ENCODE measurements at regions not wholly inside any gene's neighbourhood (a gene's known extent, or its start where the extent isn't known, plus 50 kb on each side); places are given as distances from the start of the nearest gene placed in this dataset.

- CTCF ChIA-PET (ENCODE audit: low intra/inter-chr PET ratio, low total read pairs): no interaction called here
- Histone ChIP-seq H3K4me3 (replicated peaks in 1 of 3; ENCODE audit: insufficient read depth in 1 of 3, low read depth in 2 of 3, low read length in 3 of 3) (no peak overlapping the region), H2AFZ (ENCODE audit: low read length) (no peak overlapping the region), H3K9me3 (ENCODE audit: low read length) (no peaks in the 10 kb centered on the region), H3K4me2 (ENCODE audit: low read depth, low read length) (no peak overlapping the region), H3K79me2 (ENCODE audit: insufficient read depth, low read length) (no peaks in the 10 kb centered on the region), H3K27ac (ENCODE audit: extremely low read length, insufficient read depth, low read length) (no peak overlapping the region), H3K36me3 (replicated peaks in 1 of 2; ENCODE audit: control insufficient read depth in 1 of 2, insufficient read depth in 2 of 2, low read length in 2 of 2) (no peaks in the 10 kb centered on the region), H3K27me3 (ENCODE audit: control insufficient read depth in 1 of 2, insufficient read depth in 2 of 2, low read length in 2 of 2) (no peaks in the 10 kb centered on the region; a peak in 1 of 5 replicates), H3K9ac (ENCODE audit: insufficient read depth, low read depth, low read length) (no peak overlapping the region), H4K20me1 (ENCODE audit: insufficient read depth, low read length) (no peaks in the 10 kb centered on the region), H3K4me1 (ENCODE audit: insufficient read depth, low read length) (no peaks in the 10 kb centered on the region)
- intact Hi-C loops (cut with micrococcal nuclease; ENCODE audit: unreplicated experiment) (no loop called here), in situ Hi-C loops (cut with HindIII; ENCODE audit: extremely low pct_ligation_motif_present, low pct_unique_long_range_greater_than_20kb) (no loop called here)
- no peak for FAIRE-seq
- no peak for ATAC-seq
- no TSS peak for BruUV-seq (replicated peaks)
- TF ChIP-seq MATR3 (CRISPR knock-in tag; IDR thresholded peaks at IDR 0.05) (no peak), ZNF703 (CRISPR knock-in tag; IDR thresholded peaks at IDR 0.05; ENCODE audit: borderline replicate concordance) (no peak), ZNF567 (CRISPR knock-in tag; IDR thresholded peaks at IDR 0.05; ENCODE audit: borderline replicate concordance) (no peak), EED (CRISPR knock-in tag; IDR thresholded peaks at IDR 0.05) (no peak), NRL (CRISPR knock-in tag; IDR thresholded peaks at IDR 0.05; ENCODE audit: borderline replicate concordance) (no peak), ZUFSP (CRISPR knock-in tag; IDR thresholded peaks at IDR 0.05; ENCODE audit: borderline replicate concordance) (no peak), ZNF143 (CRISPR knock-in tag; IDR thresholded peaks at IDR 0.05) (no peak)
- TF ChIP-seq, protein P1, sequence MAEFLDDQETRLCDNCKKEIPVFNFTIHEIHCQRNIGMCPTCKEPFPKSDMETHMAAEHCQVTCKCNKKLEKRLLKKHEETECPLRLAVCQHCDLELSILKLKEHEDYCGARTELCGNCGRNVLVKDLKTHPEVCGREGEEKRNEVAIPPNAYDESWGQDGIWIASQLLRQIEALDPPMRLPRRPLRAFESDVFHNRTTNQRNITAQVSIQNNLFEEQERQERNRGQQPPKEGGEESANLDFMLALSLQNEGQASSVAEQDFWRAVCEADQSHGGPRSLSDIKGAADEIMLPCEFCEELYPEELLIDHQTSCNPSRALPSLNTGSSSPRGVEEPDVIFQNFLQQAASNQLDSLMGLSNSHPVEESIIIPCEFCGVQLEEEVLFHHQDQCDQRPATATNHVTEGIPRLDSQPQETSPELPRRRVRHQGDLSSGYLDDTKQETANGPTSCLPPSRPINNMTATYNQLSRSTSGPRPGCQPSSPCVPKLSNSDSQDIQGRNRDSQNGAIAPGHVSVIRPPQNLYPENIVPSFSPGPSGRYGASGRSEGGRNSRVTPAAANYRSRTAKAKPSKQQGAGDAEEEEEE (CRISPR knock-in tag; IDR thresholded peaks at IDR 0.05; ENCODE audit: borderline replicate concordance): no peak
- TF ChIP-seq, protein P2, sequence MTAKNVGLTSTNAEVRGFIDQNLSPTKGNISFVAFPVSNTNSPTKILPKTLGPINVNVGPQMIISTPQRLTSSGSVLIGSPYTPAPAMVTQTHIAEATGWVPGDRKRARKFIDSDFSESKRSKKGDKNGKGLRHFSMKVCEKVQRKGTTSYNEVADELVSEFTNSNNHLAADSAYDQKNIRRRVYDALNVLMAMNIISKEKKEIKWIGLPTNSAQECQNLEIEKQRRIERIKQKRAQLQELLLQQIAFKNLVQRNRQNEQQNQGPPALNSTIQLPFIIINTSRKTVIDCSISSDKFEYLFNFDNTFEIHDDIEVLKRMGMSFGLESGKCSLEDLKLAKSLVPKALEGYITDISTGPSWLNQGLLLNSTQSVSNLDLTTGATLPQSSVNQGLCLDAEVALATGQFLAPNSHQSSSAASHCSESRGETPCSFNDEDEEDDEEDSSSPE (CRISPR knock-in tag; IDR thresholded peaks at IDR 0.05): no peak
- TF ChIP-seq, protein P3, sequence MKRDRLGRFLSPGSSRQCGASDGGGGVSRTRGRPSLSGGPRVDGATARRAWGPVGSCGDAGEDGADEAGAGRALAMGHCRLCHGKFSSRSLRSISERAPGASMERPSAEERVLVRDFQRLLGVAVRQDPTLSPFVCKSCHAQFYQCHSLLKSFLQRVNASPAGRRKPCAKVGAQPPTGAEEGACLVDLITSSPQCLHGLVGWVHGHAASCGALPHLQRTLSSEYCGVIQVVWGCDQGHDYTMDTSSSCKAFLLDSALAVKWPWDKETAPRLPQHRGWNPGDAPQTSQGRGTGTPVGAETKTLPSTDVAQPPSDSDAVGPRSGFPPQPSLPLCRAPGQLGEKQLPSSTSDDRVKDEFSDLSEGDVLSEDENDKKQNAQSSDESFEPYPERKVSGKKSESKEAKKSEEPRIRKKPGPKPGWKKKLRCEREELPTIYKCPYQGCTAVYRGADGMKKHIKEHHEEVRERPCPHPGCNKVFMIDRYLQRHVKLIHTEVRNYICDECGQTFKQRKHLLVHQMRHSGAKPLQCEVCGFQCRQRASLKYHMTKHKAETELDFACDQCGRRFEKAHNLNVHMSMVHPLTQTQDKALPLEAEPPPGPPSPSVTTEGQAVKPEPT (CRISPR knock-in tag; IDR thresholded peaks at IDR 0.05; ENCODE audit: low read depth): no peak
- DNase-seq (ENCODE audit: low spot score): no peak
- WGBS (ENCODE audit: low lambda C conversion rate): 6% methylated on average over 7 of the region's 7 CpGs
- POLR2A ChIA-PET: no interaction called here
Observed at GRCh38 chr10:120650705-120651399, 193.8 kb downstream of the PLPP4 start.
